ENCODE measurements at regions not wholly inside any gene's neighbourhood (a gene's known extent, or its start where the extent isn't known, plus 50 kb on each side); places are given as distances from the start of the nearest gene placed in this dataset.
"Not testable (repeated sequence)": the region's sequence is repeated elsewhere in the genome, so short reads cannot be mapped to it uniquely, and the experiment has no call there.

GRCh38 chr4:117574085-117574484 lies 460.2 kb upstream of the NDST3 start:
- TF ChIP-seq CTCF (IDR thresholded peaks at IDR 0.05; ENCODE audit: unreplicated experiment): no peak
- no peaks in the 10 kb centered on the region for H3K36me3 Mint-ChIP-seq (ENCODE audit: insufficient read depth)
- H3K27ac Mint-ChIP-seq: no peak overlapping the region
- H3K4me3 Mint-ChIP-seq (ENCODE audit: low read depth): no peak overlapping the region
- H3K27me3 Mint-ChIP-seq: no peaks in the 10 kb centered on the region
- peaks cover 3% of the 10 kb centered on the region for H3K4me1 Mint-ChIP-seq (ENCODE audit: low read depth)
- H3K9me3 Mint-ChIP-seq (ENCODE audit: low read depth): peaks cover 3% of the 10 kb centered on the region
- DNase-seq (ENCODE audit: low spot score, unreplicated experiment): no peak

- Mint-ChIP-seq H3K27ac (no peak overlapping the region), H3K27me3 (no peaks in the 10 kb centered on the region), H3K36me3 (ENCODE audit: insufficient read depth) (no peaks in the 10 kb centered on the region), H3K4me3 (ENCODE audit: low read depth) (no peak overlapping the region), H3K4me1 (ENCODE audit: low read depth) (peaks cover 3% of the 10 kb centered on the region), H3K9me3 (ENCODE audit: low read depth) (peaks cover 3% of the 10 kb centered on the region)
- no peak for TF ChIP-seq CTCF (IDR thresholded peaks at IDR 0.05; ENCODE audit: unreplicated experiment)
- DNase-seq (ENCODE audit: low spot score, unreplicated experiment): no peak
These were observed 458.4 kb upstream of the NDST3 start for GRCh38 chr4:117575850-117576249.

- Mint-ChIP-seq H3K27ac (no peak overlapping the region), H3K27me3 (no peaks in the 10 kb centered on the region), H3K4me3 (ENCODE audit: low read depth) (no peak overlapping the region), H3K9me3 (ENCODE audit: low read depth) (peaks cover 3% of the 10 kb centered on the region), H3K4me1 (ENCODE audit: low read depth) (no peaks in the 10 kb centered on the region), H3K36me3 (ENCODE audit: insufficient read depth) (no peaks in the 10 kb centered on the region)
- no peak for DNase-seq (ENCODE audit: low spot score, unreplicated experiment)
- no peak for TF ChIP-seq CTCF (IDR thresholded peaks at IDR 0.05; ENCODE audit: unreplicated experiment)
These were observed 456.5 kb upstream of the NDST3 start for GRCh38 chr4:117577686-117578311.

GRCh38 chr4:117588771-117589170 lies 445.5 kb upstream of the NDST3 start:
- no peak for DNase-seq (ENCODE audit: low spot score, unreplicated experiment)
- Mint-ChIP-seq H3K36me3 (ENCODE audit: insufficient read depth) (no peaks in the 10 kb centered on the region), H3K4me1 (ENCODE audit: low read depth) (peaks cover 2% of the 10 kb centered on the region), H3K9me3 (ENCODE audit: low read depth) (no peaks in the 10 kb centered on the region), H3K27me3 (no peaks in the 10 kb centered on the region), H3K27ac (no peak overlapping the region), H3K4me3 (ENCODE audit: low read depth) (no peak overlapping the region)
- TF ChIP-seq CTCF (IDR thresholded peaks at IDR 0.05; ENCODE audit: unreplicated experiment): no peak

DNA sequence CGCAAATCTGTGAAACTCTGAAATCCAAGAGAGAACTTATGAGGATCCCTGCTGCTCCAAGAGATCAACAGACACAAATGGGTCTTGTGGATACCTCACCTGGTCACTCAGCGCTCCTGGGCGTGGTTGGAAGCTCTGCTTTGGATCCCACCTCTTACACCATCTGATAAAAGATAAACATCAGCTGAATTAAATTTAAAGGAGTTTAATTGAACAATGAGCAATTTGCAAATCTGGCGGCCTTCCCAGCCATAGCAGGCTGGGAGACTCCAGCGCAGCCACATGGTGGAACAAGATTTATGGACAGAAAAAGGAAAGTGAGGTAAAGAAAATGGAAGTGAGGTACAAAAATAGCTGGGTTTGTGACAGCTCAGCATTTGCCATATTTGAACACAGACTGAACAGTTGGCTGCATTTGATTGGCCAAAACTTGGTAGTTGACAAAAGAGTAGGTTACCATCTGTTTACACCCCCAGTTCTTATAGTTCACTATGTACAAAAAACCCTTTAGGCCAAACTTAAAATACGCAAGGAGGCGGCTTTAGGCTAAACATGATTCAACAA lies 437.3 kb upstream of the NDST3 start:
- no peaks in the 10 kb centered on the region for H3K4me1 Mint-ChIP-seq (ENCODE audit: low read depth)
- no peak overlapping the region for H3K27ac Mint-ChIP-seq
- peaks cover 4% of the 10 kb centered on the region for H3K9me3 Mint-ChIP-seq (ENCODE audit: low read depth)
- no peaks in the 10 kb centered on the region for H3K36me3 Mint-ChIP-seq (ENCODE audit: insufficient read depth)
- no peak for TF ChIP-seq CTCF (IDR thresholded peaks at IDR 0.05; ENCODE audit: unreplicated experiment)
- no peaks in the 10 kb centered on the region for H3K27me3 Mint-ChIP-seq
- H3K4me3 Mint-ChIP-seq (ENCODE audit: low read depth): no peak overlapping the region
- no peak for DNase-seq (ENCODE audit: low spot score, unreplicated experiment)

- not testable (repeated sequence) for H3K4me3 Mint-ChIP-seq (ENCODE audit: low read depth); H3K4me1 Mint-ChIP-seq (ENCODE audit: low read depth); H3K27ac Mint-ChIP-seq; DNase-seq (ENCODE audit: low spot score, unreplicated experiment); H3K27me3 Mint-ChIP-seq; H3K36me3 Mint-ChIP-seq (ENCODE audit: insufficient read depth); H3K9me3 Mint-ChIP-seq (ENCODE audit: low read depth)
These were observed 434.9 kb upstream of the NDST3 start for GRCh38 chr4:117599393-117599792.

DNA sequence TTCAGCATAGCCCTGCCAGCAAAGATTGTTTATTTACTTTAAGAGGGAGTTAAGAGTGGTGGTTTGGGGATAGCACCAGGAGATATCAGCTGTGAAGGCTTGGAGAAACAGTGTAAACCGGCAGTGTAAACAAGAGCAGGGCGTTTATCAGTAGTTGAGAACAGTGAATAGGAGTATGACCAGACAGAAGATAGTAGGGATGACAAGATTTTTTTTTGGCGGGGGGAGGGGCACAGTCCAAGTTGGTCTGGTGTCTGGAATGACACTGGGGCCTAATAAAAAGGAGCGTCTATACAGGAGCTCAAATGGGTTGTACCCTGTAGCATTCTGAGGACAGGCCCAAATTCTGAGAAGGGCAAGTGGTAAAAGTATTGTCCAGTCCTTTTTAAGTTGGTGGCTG lies 433.4 kb upstream of the NDST3 start:
- H3K9me3 Mint-ChIP-seq (ENCODE audit: low read depth); H3K4me3 Mint-ChIP-seq (ENCODE audit: low read depth); H3K4me1 Mint-ChIP-seq (ENCODE audit: low read depth); H3K36me3 Mint-ChIP-seq (ENCODE audit: insufficient read depth); DNase-seq (ENCODE audit: low spot score, unreplicated experiment); H3K27ac Mint-ChIP-seq; H3K27me3 Mint-ChIP-seq: not testable (repeated sequence)
